ENCODE measurements at regions not wholly inside any gene's neighbourhood (a gene's known extent, or its start where the extent isn't known, plus 50 kb on each side); places are given as distances from the start of the nearest gene placed in this dataset.
A peak's percentile ranks its signal among the peaks of the same experiment; 100 is the strongest.

DNA sequence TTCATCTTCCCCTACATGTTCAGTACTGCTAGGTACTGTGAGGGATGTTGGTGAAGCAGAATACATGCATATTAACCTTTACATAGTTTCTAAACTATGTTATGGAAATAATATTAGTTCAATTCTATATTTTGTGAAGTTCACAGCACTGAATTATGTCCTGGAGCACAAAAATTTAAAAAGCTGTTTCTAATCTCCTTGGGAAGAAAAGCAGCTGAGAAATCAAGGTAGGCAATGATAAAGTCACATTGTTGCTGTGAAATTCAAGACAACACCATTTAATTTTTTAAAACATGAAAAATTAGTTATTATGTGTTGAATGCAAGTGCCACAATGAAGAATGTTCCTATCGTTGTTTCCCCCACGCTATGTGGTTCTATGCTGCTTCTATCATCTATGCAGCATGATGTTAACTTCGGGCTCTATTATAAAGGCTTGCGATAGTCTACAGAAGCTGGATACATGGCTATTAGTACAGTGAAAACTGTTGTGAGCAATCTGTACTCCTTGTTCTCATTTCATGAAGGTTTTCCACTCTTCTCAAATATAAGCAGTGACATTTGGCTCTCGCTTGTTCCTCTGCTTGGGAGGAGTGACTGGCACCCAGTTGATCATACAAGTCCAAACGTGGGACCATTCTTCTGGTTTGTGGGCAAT is 164.3 kb downstream of the AASDHPPT start:
- Histone ChIP-seq H3K36me3 (ENCODE audit: control insufficient read depth, insufficient read depth, low read length) (no peaks in the 10 kb centered on the region), H3K4me3 (ENCODE audit: low read depth, low read length) (no peak overlapping the region), H3K9ac (ENCODE audit: low read depth, low read length) (no peak overlapping the region), H3K27ac (ENCODE audit: low read depth, low read length) (no peak overlapping the region), H3K4me1 (ENCODE audit: control insufficient read depth, insufficient read depth, low read length) (no peaks in the 10 kb centered on the region), H3K27me3 (ENCODE audit: control insufficient read depth, insufficient read depth, low read length) (no peaks in the 10 kb centered on the region), H3K9me3 (ENCODE audit: control insufficient read depth, insufficient read depth, low read length) (peaks cover 8% of the 10 kb centered on the region; the same call in 1 of the 2 replicates)

DNA sequence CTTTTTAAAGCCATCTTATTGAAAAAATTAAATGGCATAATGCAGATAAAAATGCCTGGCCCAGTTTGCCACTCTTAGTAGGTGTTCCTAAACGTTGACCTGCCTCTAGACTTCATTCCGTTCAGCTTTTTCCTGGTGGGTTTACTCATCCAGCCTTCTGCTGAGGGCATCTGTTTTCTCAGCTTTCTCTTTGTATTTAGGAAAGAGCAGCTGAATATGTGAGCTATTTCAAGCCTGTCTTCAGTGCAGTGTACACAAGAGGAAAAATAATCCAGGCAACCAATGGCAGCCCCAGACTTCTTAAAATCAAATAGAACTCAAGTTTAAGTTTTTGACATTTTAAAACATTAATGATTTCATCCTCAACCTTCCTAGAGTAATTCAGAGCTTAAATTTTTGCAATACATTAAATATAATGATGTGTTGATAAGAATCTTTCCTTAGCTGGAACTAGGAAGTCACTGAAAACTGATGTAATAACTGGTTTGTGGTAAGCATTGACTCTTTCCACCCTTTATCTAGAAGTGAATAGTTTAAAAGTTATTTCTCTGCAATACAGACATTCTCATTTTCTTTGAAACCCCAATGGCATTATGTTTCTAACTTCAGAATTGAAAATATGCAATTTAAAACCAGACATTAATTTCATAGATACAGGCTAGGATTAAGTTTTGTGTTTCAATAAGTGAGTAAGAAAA is 165.4 kb downstream of the AASDHPPT start:
- H3K36me3 ChIP-seq (ENCODE audit: control insufficient read depth, insufficient read depth, low read length) = no peaks in the 10 kb centered on the region
- no peak overlapping the region for H3K9ac ChIP-seq (ENCODE audit: low read depth, low read length)
- H3K27me3 ChIP-seq (ENCODE audit: control insufficient read depth, insufficient read depth, low read length) = no peaks in the 10 kb centered on the region
- H3K27ac ChIP-seq (ENCODE audit: low read depth, low read length) = no peak overlapping the region
- H3K4me3 ChIP-seq (ENCODE audit: low read depth, low read length) = no peak overlapping the region
- no peaks in the 10 kb centered on the region for H3K4me1 ChIP-seq (ENCODE audit: control insufficient read depth, insufficient read depth, low read length)
- H3K9me3 ChIP-seq (ENCODE audit: control insufficient read depth, insufficient read depth, low read length) = peaks cover 14% of the 10 kb centered on the region; the same call in 1 of the 2 replicates

DNA sequence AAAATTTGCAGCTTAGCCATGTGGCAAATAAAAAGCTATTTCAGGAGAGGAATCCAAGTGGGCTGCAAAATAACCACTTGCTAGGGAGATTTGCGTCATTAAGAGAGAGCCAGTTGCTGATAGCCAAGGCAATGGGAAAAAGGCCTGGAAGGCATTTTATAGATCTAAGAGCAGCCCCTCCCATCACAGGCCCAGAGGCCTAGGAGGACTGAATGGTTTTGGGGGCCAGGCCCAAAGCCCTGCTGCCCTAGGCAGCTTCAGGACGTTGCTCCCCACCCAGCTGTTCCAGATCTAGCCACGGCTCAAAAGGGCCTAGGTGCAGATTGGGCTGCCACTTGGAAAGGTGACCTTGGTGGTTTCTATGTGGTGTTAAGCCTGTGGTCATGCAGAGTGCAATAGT is 169.0 kb downstream of the AASDHPPT start:
- peaks cover 14% of the 10 kb centered on the region; the same call in 1 of the 2 replicates for H3K9me3 ChIP-seq (ENCODE audit: control insufficient read depth, insufficient read depth, low read length)
- no peaks in the 10 kb centered on the region for H3K27me3 ChIP-seq (ENCODE audit: control insufficient read depth, insufficient read depth, low read length)
- no peak overlapping the region for H3K9ac ChIP-seq (ENCODE audit: low read depth, low read length)
- no peak overlapping the region for H3K4me3 ChIP-seq (ENCODE audit: low read depth, low read length)
- no peaks in the 10 kb centered on the region for H3K36me3 ChIP-seq (ENCODE audit: control insufficient read depth, insufficient read depth, low read length)
- H3K4me1 ChIP-seq (ENCODE audit: control insufficient read depth, insufficient read depth, low read length) = peaks cover 17% of the 10 kb centered on the region
- no peak overlapping the region for H3K27ac ChIP-seq (ENCODE audit: low read depth, low read length)

DNA sequence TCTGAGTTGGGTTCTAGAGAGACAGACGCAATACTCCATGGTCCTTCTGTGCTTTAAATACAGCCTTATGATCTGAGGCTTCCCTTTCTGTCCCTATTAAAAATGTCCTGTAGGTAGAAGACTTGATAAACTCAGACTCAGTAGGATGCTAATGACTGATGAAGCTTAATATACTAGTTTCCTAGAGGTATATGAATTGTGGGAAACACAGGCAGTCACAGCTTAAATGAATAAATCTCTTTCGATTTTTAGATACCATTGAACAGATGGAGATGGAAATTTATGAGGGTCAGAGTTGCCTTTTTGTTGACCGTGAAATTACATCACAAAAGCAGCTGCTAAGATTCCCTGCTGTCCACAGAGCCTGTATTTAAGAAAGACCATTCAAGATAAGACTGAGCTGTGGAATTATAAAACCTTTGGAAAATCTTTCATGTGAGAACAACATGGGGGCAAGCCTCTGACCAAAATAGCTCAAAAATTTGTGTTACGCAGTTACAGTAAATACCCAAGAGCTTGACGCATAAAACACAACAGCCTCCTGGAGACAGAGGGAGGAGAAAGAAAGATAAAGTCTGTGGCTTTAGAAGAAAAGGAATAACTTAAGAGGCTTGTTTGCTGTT is 172.3 kb downstream of the AASDHPPT start:
- no peaks in the 10 kb centered on the region for H3K27me3 ChIP-seq (ENCODE audit: control insufficient read depth, insufficient read depth, low read length)
- peaks cover 17% of the 10 kb centered on the region for H3K4me1 ChIP-seq (ENCODE audit: control insufficient read depth, insufficient read depth, low read length)
- H3K4me3 ChIP-seq (ENCODE audit: low read depth, low read length) = no peak overlapping the region
- H3K9ac ChIP-seq (ENCODE audit: low read depth, low read length) = no peak overlapping the region
- peaks cover 14% of the 10 kb centered on the region; the same call in 1 of the 2 replicates for H3K9me3 ChIP-seq (ENCODE audit: control insufficient read depth, insufficient read depth, low read length)
- H3K36me3 ChIP-seq (ENCODE audit: control insufficient read depth, insufficient read depth, low read length) = no peaks in the 10 kb centered on the region
- peak overlapping the region; percentile 77 for H3K27ac ChIP-seq (ENCODE audit: low read depth, low read length)

DNA sequence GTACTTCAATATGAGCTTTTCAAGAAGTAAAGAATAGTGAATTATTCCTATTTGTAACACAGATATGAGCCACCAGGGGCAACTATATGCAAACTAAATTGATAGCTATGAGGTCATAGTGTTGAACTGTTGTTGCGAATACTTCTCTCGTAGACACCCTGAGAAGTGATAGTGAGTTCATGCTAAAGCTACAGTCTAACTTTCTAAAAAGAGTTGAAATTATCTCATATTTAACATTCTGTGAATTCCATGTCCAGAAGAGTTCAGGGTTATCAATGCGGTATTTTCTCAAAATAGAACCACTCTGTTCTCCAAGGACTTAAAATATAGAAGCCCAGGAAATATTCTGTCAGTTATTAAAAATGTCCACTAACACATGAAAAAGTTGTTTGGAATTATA is 185.4 kb downstream of the AASDHPPT start:
- H3K4me1 ChIP-seq (ENCODE audit: control insufficient read depth, insufficient read depth, low read length) = no peaks in the 10 kb centered on the region

DNA sequence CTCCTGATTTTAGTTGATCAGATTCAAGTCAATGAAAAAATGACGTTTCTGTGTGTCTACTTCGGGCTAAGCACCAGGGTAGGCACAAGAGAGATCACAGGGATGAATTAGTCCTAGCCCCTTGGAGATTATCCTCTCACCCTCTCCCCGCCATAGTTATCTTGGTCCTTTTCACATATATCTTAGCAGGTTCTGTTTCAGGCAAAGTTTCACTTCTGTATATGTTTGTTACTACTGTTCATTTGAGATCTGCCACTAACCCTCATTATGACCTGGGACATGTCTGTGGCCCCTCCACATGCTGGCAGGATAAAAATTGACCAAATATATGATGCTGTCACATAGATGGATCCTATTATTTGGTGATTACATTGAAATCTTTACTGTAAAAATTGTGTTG is 186.1 kb downstream of the AASDHPPT start:
- no peak overlapping the region for H3K9ac ChIP-seq (ENCODE audit: low read depth, low read length)
- no peak overlapping the region for H3K27ac ChIP-seq (ENCODE audit: low read depth, low read length)
- H3K36me3 ChIP-seq (ENCODE audit: control insufficient read depth, insufficient read depth, low read length) = no peaks in the 10 kb centered on the region
- H3K4me3 ChIP-seq (ENCODE audit: low read depth, low read length) = no peak overlapping the region
- H3K9me3 ChIP-seq (ENCODE audit: control insufficient read depth, insufficient read depth, low read length) = peaks cover 6% of the 10 kb centered on the region; the same call in 1 of the 2 replicates
- no peaks in the 10 kb centered on the region for H3K27me3 ChIP-seq (ENCODE audit: control insufficient read depth, insufficient read depth, low read length)
- no peaks in the 10 kb centered on the region for H3K4me1 ChIP-seq (ENCODE audit: control insufficient read depth, insufficient read depth, low read length)

More for the DNA sequence above, 185.4 kb downstream of the AASDHPPT start:
- Histone ChIP-seq H3K9me3 (ENCODE audit: control insufficient read depth, insufficient read depth, low read length) (peaks cover 6% of the 10 kb centered on the region; the same call in 1 of the 2 replicates), H3K4me3 (ENCODE audit: low read depth, low read length) (no peak overlapping the region), H3K27me3 (ENCODE audit: control insufficient read depth, insufficient read depth, low read length) (no peaks in the 10 kb centered on the region), H3K27ac (ENCODE audit: low read depth, low read length) (no peak overlapping the region), H3K9ac (ENCODE audit: low read depth, low read length) (no peak overlapping the region), H3K36me3 (ENCODE audit: control insufficient read depth, insufficient read depth, low read length) (no peaks in the 10 kb centered on the region)

DNA sequence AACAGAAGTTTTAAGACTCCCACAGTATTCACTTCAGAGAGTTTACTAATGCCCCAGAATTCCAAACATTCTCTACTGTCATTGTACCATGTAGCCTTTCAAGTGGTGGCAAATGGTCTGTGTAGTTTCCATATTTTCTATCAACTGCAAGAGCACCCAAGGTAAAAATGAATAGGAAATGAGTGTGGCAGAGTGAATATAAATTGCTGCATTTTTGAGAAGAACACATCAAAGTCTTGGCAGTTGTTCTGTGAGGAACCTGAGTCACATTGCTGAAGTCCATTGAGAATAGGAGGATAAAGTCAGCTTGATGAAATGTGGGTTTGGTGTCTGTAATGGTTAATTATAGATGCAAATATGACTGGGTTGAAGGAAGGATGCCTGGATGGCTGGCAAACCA is 193.6 kb downstream of the AASDHPPT start:
- no peak overlapping the region for H3K27ac ChIP-seq (ENCODE audit: low read depth, low read length)
- no peaks in the 10 kb centered on the region for H3K4me1 ChIP-seq (ENCODE audit: control insufficient read depth, insufficient read depth, low read length)
- H3K4me3 ChIP-seq (ENCODE audit: low read depth, low read length) = no peak overlapping the region
- H3K9ac ChIP-seq (ENCODE audit: low read depth, low read length) = no peak overlapping the region
- H3K36me3 ChIP-seq (ENCODE audit: control insufficient read depth, insufficient read depth, low read length) = no peaks in the 10 kb centered on the region
- H3K27me3 ChIP-seq (ENCODE audit: control insufficient read depth, insufficient read depth, low read length) = no peaks in the 10 kb centered on the region
- H3K9me3 ChIP-seq (ENCODE audit: control insufficient read depth, insufficient read depth, low read length) = peaks cover 6% of the 10 kb centered on the region; the same call in 1 of the 2 replicates

DNA sequence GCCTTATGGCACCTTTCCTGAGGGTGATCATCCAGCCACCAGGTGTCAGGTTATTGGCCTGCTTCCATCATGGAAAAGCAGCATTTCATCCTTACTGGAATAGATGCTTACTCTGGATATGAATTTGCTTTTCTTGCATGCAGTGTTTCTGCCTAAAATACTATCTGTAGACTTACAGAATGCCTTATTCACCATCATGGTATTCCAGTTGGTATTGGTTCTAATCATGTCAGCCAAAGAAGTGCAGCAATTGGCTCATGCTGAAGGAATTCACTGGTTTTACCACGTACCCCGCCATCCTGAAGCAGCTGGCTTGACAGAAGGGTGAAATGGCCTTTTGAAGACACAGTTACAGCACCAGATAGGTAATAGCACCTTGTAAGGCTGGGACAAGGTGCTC is 194.2 kb downstream of the AASDHPPT start:
- no peak overlapping the region for H3K9ac ChIP-seq (ENCODE audit: low read depth, low read length)
- no peaks in the 10 kb centered on the region for H3K36me3 ChIP-seq (ENCODE audit: control insufficient read depth, insufficient read depth, low read length)
- no peak overlapping the region for H3K27ac ChIP-seq (ENCODE audit: low read depth, low read length)

DNA sequence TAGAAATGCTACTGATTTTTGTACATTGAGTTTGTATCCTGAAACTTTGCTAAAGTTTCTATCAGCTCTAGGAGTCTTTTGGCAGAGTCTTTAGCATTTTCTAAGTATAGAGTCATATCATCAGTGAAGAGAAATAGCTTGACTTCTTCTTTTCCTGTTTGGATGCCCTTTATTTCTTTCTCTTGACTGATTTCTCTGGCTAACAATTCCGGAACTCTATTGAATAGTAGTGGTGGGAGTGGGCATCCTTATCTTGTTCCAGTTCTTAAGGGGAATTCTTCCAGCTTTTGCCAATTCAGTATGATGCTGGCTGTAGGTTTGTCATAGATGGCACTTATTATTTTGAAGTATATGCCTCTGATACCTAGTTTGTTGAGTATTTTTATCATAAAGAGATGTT is 197.7 kb downstream of the AASDHPPT start:
- Histone ChIP-seq H3K27ac (ENCODE audit: low read depth, low read length) (no peak overlapping the region), H3K9me3 (ENCODE audit: control insufficient read depth, insufficient read depth, low read length) (no peaks in the 10 kb centered on the region), H3K4me1 (ENCODE audit: control insufficient read depth, insufficient read depth, low read length) (peaks cover 10% of the 10 kb centered on the region), H3K4me3 (ENCODE audit: low read depth, low read length) (no peak overlapping the region), H3K9ac (ENCODE audit: low read depth, low read length) (no peak overlapping the region), H3K27me3 (ENCODE audit: control insufficient read depth, insufficient read depth, low read length) (no peaks in the 10 kb centered on the region), H3K36me3 (ENCODE audit: control insufficient read depth, insufficient read depth, low read length) (no peaks in the 10 kb centered on the region)

More for the DNA sequence above, 194.2 kb downstream of the AASDHPPT start:
- Histone ChIP-seq H3K4me1 (ENCODE audit: control insufficient read depth, insufficient read depth, low read length) (peaks cover 4% of the 10 kb centered on the region; the same call in 1 of the 2 replicates), H3K4me3 (ENCODE audit: low read depth, low read length) (no peak overlapping the region), H3K27me3 (ENCODE audit: control insufficient read depth, insufficient read depth, low read length) (no peaks in the 10 kb centered on the region), H3K9me3 (ENCODE audit: control insufficient read depth, insufficient read depth, low read length) (peaks cover 6% of the 10 kb centered on the region; the same call in 1 of the 2 replicates)

DNA sequence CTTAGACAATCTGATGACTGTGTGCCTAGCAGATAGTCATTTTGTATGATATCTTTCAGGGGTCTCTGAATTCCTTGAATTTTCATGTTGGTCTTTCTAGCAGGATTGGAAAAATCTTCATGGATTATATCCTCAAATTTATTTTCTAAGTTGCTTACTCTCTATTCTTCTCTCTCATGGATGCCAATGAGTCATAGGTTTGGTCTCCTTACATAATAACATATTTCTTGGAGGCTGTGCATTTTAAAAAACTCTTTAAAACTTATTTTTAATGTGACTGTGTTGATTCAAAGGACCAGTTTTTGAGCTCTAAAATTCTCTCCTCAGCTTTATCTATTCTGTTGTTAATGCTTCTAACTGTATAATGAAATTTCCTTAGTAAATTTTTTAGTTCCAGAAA is 198.7 kb downstream of the AASDHPPT start:
- H3K27ac ChIP-seq (ENCODE audit: low read depth, low read length) = no peak overlapping the region

More for the DNA sequence above, 198.7 kb downstream of the AASDHPPT start:
- Histone ChIP-seq H3K9ac (ENCODE audit: low read depth, low read length) (no peak overlapping the region), H3K4me3 (ENCODE audit: low read depth, low read length) (no peak overlapping the region), H3K4me1 (ENCODE audit: control insufficient read depth, insufficient read depth, low read length) (peaks cover 10% of the 10 kb centered on the region), H3K27me3 (ENCODE audit: control insufficient read depth, insufficient read depth, low read length) (no peaks in the 10 kb centered on the region), H3K9me3 (ENCODE audit: control insufficient read depth, insufficient read depth, low read length) (no peaks in the 10 kb centered on the region), H3K36me3 (ENCODE audit: control insufficient read depth, insufficient read depth, low read length) (no peaks in the 10 kb centered on the region)

All from HUES48 (cell line).